Heart left ventricle (tissue), 13 donors: ENCODE measurements at regions not wholly inside any gene's neighbourhood (a gene's known extent, or its start where the extent isn't known, plus 50 kb on each side); places are given as distances from the start of the nearest gene placed in this dataset.

Experiments used
- CTCF ChIP-seq, 12 donors: fragments of 200-600 bp; sonication (generic) in 4 of 12; IDR thresholded peaks; one replicate each; pipeline versions ENCODE4 v1.5.0 to v1.8.0; 2018 to 2022; ENCODE audit warnings: antibody characterized with exemption in 12 of 12, mild to moderate bottlenecking in 5 of 12
- POLR2A ChIP-seq, 2 donors: fragments of 450-650 bp; IDR thresholded peaks; one replicate each; pipeline ENCODE4 v1.6.1; 2017; ENCODE audit warnings: antibody characterized with exemption in 2 of 2, mild to moderate bottlenecking in 2 of 2, moderate library complexity in 2 of 2
- donor health status: ischemic (EF 13 %, LVEDD 7.1; RV severe dilation, severe dysfunction).
- donor health status: DM: no; HTN: yes; CAD: no.
- donor health status: DM: no; HTN: no; CAD: no.
- donor health status: ischemic (EF 25% LVEDD 6.9; RV normal size, moderate dysfunction).
- donor health status: ischemic (EF 25% LVEDD 5.7; RV mildly dilated, moderate dysfunction).
- donor health status: ischemic (EF 35%, LVEDD 5.7; RV mildly dilated, moderate dysfunction).
- donor health status: nonischemic (EF 11% LVEDD 7.7; RV severe dilation, severe dysfunction).
- donor health status: DM: yes; HTN: yes; CAD: no.
- donor health status: PGD.
- donor health status: ischemic (EF 29% LVEDD 5.4; RV normal size, mild dysfunction).
- donor health status: nonischemic (EF 23%, LVEDD 6.1; RV moderate dilation, normal function).

- TF ChIP-seq CTCF (IDR thresholded peaks at IDR 0.05), result no peak
- no peak for TF ChIP-seq POLR2A (IDR thresholded peaks at IDR 0.05)
Observed at GRCh38 chr5:162283609-162284008, 216.0 kb downstream of the GABRG2 start.
